ENCODE measurements at regions not wholly inside any gene's neighbourhood (a gene's known extent, or its start where the extent isn't known, plus 50 kb on each side); places are given as distances from the start of the nearest gene placed in this dataset.
"Not testable (repeated sequence)": the region's sequence is repeated elsewhere in the genome, so short reads cannot be mapped to it uniquely, and the experiment has no call there.

GRCh38 chr11:106577384-106577783 lies 440.9 kb downstream of the GUCY1A2 start:
- ATAC-seq (replicated peaks; ENCODE audit: extremely low read depth, poor library complexity, severe bottlenecking); H3K36me3 Mint-ChIP-seq (ENCODE audit: insufficient read depth); DNase-seq (ENCODE audit: low spot score in 2 of 2); H3K4me3 Mint-ChIP-seq; H3K4me1 Mint-ChIP-seq; H3K27me3 Mint-ChIP-seq; H3K27ac Mint-ChIP-seq (ENCODE audit: low read depth): not testable (repeated sequence)
- peaks cover 35% of the 10 kb centered on the region for H3K9me3 Mint-ChIP-seq

- Mint-ChIP-seq H3K36me3 (ENCODE audit: insufficient read depth) (no peaks in the 10 kb centered on the region), H3K4me1 (no peaks in the 10 kb centered on the region)
- no peak for ATAC-seq (replicated peaks; ENCODE audit: extremely low read depth, poor library complexity, severe bottlenecking)
Observed at GRCh38 chr11:106581399-106581798, 436.9 kb downstream of the GUCY1A2 start.

GRCh38 chr11:106585061-106585460 lies 433.2 kb downstream of the GUCY1A2 start:
- Mint-ChIP-seq H3K4me3 (no peak overlapping the region), H3K36me3 (ENCODE audit: insufficient read depth) (no peaks in the 10 kb centered on the region), H3K9me3 (peaks cover 16% of the 10 kb centered on the region), H3K27me3 (no peaks in the 10 kb centered on the region), H3K4me1 (no peaks in the 10 kb centered on the region), H3K27ac (ENCODE audit: low read depth) (no peak overlapping the region)
- DNase-seq (ENCODE audit: low spot score in 2 of 2): no peak
- ATAC-seq (replicated peaks; ENCODE audit: extremely low read depth, poor library complexity, severe bottlenecking): no peak

More at GRCh38 chr11:106581399-106581798, 436.9 kb downstream of the GUCY1A2 start:
- no peak for DNase-seq (ENCODE audit: low spot score in 2 of 2)
- no peak overlapping the region for H3K27ac Mint-ChIP-seq (ENCODE audit: low read depth)
- no peak overlapping the region for H3K4me3 Mint-ChIP-seq
- no peaks in the 10 kb centered on the region for H3K27me3 Mint-ChIP-seq
- peaks cover 28% of the 10 kb centered on the region for H3K9me3 Mint-ChIP-seq

- Mint-ChIP-seq H3K9me3 (peaks cover 11% of the 10 kb centered on the region), H3K36me3 (ENCODE audit: insufficient read depth) (no peaks in the 10 kb centered on the region), H3K4me3 (no peak overlapping the region), H3K4me1 (no peaks in the 10 kb centered on the region), H3K27me3 (no peaks in the 10 kb centered on the region), H3K27ac (ENCODE audit: low read depth) (no peak overlapping the region)
- DNase-seq (ENCODE audit: low spot score in 2 of 2): no peak
- no peak for ATAC-seq (replicated peaks; ENCODE audit: extremely low read depth, poor library complexity, severe bottlenecking)
Observed at GRCh38 chr11:106594751-106595351, 423.4 kb downstream of the GUCY1A2 start.

GRCh38 chr11:106601684-106602297 lies 416.5 kb downstream of the GUCY1A2 start:
- Mint-ChIP-seq H3K4me3 (no peak overlapping the region), H3K4me1 (no peaks in the 10 kb centered on the region), H3K9me3 (peaks cover 6% of the 10 kb centered on the region), H3K27me3 (no peaks in the 10 kb centered on the region), H3K27ac (ENCODE audit: low read depth) (no peak overlapping the region), H3K36me3 (ENCODE audit: insufficient read depth) (no peaks in the 10 kb centered on the region)
- DNase-seq (ENCODE audit: low spot score in 2 of 2): no peak
- no peak for ATAC-seq (replicated peaks; ENCODE audit: extremely low read depth, poor library complexity, severe bottlenecking)

GRCh38 chr11:106608677-106609076 lies 409.6 kb downstream of the GUCY1A2 start:
- H3K36me3 Mint-ChIP-seq (ENCODE audit: insufficient read depth): no peaks in the 10 kb centered on the region
- H3K4me3 Mint-ChIP-seq: no peak overlapping the region
- no peaks in the 10 kb centered on the region for H3K27me3 Mint-ChIP-seq
- no peak overlapping the region for H3K27ac Mint-ChIP-seq (ENCODE audit: low read depth)
- peaks cover 28% of the 10 kb centered on the region for H3K9me3 Mint-ChIP-seq
- ATAC-seq (replicated peaks; ENCODE audit: extremely low read depth, poor library complexity, severe bottlenecking) (no peak), DNase-seq (ENCODE audit: low spot score in 2 of 2) (no peak)
- no peaks in the 10 kb centered on the region for H3K4me1 Mint-ChIP-seq

- no peak for ATAC-seq (replicated peaks; ENCODE audit: extremely low read depth, poor library complexity, severe bottlenecking)
- H3K4me3 Mint-ChIP-seq: no peak overlapping the region
- no peaks in the 10 kb centered on the region for H3K4me1 Mint-ChIP-seq
- peaks cover 24% of the 10 kb centered on the region for H3K9me3 Mint-ChIP-seq
- no peaks in the 10 kb centered on the region for H3K36me3 Mint-ChIP-seq (ENCODE audit: insufficient read depth)
- H3K27ac Mint-ChIP-seq (ENCODE audit: low read depth): no peak overlapping the region
- H3K27me3 Mint-ChIP-seq: no peaks in the 10 kb centered on the region
- DNase-seq (ENCODE audit: low spot score in 2 of 2): no peak
Observed at GRCh38 chr11:106614262-106614661, 404.0 kb downstream of the GUCY1A2 start.

GRCh38 chr11:106619320-106619990 lies 398.8 kb downstream of the GUCY1A2 start:
- DNase-seq (ENCODE audit: low spot score in 2 of 2) (no peak), ATAC-seq (replicated peaks; ENCODE audit: extremely low read depth, poor library complexity, severe bottlenecking) (no peak)
- H3K4me1 Mint-ChIP-seq: no peaks in the 10 kb centered on the region
- H3K27me3 Mint-ChIP-seq: no peaks in the 10 kb centered on the region
- no peaks in the 10 kb centered on the region for H3K36me3 Mint-ChIP-seq (ENCODE audit: insufficient read depth)
- peaks cover 30% of the 10 kb centered on the region for H3K9me3 Mint-ChIP-seq
- no peak overlapping the region for H3K27ac Mint-ChIP-seq (ENCODE audit: low read depth)
- H3K4me3 Mint-ChIP-seq: no peak overlapping the region

GRCh38 chr11:106621484-106621883 lies 396.8 kb downstream of the GUCY1A2 start:
- Mint-ChIP-seq H3K4me3 (no peak overlapping the region), H3K27me3 (no peaks in the 10 kb centered on the region), H3K36me3 (ENCODE audit: insufficient read depth) (no peaks in the 10 kb centered on the region), H3K27ac (ENCODE audit: low read depth) (no peak overlapping the region), H3K9me3 (peaks cover 35% of the 10 kb centered on the region), H3K4me1 (no peaks in the 10 kb centered on the region)
- ATAC-seq (replicated peaks; ENCODE audit: extremely low read depth, poor library complexity, severe bottlenecking): no peak
- DNase-seq (ENCODE audit: low spot score in 2 of 2): no peak
